BJ (cell line): ENCODE measurements at regions not wholly inside any gene's neighbourhood (a gene's known extent, or its start where the extent isn't known, plus 50 kb on each side); places are given as distances from the start of the nearest gene placed in this dataset.

Experiments
- CTCF ChIA-PET: fragments of 350-600 bp; formaldehyde crosslinking; extraction: SDS; loops from one replicate; lab custom pipeline; 2021; ENCODE audit warnings: antibody characterized with exemption, inconsistent platforms; lab: Yijun Ruan, JAX
- POLR2A ChIA-PET: fragments of 300-600 bp; sonication (Branson Sonifier 250); formaldehyde crosslinking; extraction: SDS; loops from one replicate; lab custom pipeline; 2021; ENCODE audit warnings: antibody characterized with exemption; lab: Charles Lee
- DNase-seq: peaks from one replicate; pipeline ENCODE4 v3.0.0-alpha.2; 2011; ENCODE audit warnings: low read depth
- H3K27me3 ChIP-seq: 2 replicates; pipeline ENCODE4 v1.6.0; 2011; ENCODE audit warnings: low read length; ENCODE audit not compliant: control insufficient read depth, insufficient read depth
- H3K36me3 ChIP-seq: 2 replicates; pipeline ENCODE4 v1.5.1; 2011; ENCODE audit warnings: low read length; ENCODE audit not compliant: control insufficient read depth, insufficient read depth
- H3K4me3 ChIP-seq: 2 replicates; pipeline ENCODE4 v1.5.1; 2011; ENCODE audit warnings: low read depth, mild to moderate bottlenecking, control low read depth, low read length
- TF ChIP-seq, protein P1 (sequence below): IDR thresholded peaks from 2 replicates; pipeline ENCODE4 v1.5.1; 2011; ENCODE audit warnings: low read depth, mild to moderate bottlenecking, control low read depth, inconsistent platforms, low read length, moderate library complexity; ENCODE audit not compliant: insufficient read depth

DNA sequence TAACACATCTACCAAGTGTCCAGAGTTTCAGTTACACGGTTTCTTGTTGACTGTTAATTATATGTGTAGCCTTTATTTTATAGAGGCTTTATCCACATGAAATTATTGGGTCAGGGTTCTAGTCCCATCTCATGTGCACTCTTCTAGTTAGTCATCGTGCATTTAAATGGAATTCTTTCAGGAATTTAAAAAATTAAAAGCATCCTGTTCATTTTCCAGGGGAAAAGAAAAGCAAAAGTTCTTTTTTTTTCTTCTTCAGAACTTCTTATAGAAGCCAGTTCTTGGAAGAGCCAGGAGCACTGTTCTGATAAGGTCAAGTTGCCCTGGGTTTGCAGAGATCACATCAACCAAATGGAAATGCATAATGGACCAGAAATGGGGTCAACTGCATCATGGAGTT lies 324.7 kb downstream of the INHBA start:
- Histone ChIP-seq H3K36me3 (no peaks in the 10 kb centered on the region), H3K27me3 (no peaks in the 10 kb centered on the region), H3K4me3 (no peak overlapping the region)
- CTCF ChIA-PET, result interaction anchor here (0.5 to 1.2 kb wide), 2 partner anchors 60 to 124 kb away, joined by 3 read pairs; no protein-coding TSS in a partner anchor
- POLR2A ChIA-PET, result no interaction called here
- TF ChIP-seq, protein P1, sequence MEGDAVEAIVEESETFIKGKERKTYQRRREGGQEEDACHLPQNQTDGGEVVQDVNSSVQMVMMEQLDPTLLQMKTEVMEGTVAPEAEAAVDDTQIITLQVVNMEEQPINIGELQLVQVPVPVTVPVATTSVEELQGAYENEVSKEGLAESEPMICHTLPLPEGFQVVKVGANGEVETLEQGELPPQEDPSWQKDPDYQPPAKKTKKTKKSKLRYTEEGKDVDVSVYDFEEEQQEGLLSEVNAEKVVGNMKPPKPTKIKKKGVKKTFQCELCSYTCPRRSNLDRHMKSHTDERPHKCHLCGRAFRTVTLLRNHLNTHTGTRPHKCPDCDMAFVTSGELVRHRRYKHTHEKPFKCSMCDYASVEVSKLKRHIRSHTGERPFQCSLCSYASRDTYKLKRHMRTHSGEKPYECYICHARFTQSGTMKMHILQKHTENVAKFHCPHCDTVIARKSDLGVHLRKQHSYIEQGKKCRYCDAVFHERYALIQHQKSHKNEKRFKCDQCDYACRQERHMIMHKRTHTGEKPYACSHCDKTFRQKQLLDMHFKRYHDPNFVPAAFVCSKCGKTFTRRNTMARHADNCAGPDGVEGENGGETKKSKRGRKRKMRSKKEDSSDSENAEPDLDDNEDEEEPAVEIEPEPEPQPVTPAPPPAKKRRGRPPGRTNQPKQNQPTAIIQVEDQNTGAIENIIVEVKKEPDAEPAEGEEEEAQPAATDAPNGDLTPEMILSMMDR, result no peak
- no peak for DNase-seq

DNA sequence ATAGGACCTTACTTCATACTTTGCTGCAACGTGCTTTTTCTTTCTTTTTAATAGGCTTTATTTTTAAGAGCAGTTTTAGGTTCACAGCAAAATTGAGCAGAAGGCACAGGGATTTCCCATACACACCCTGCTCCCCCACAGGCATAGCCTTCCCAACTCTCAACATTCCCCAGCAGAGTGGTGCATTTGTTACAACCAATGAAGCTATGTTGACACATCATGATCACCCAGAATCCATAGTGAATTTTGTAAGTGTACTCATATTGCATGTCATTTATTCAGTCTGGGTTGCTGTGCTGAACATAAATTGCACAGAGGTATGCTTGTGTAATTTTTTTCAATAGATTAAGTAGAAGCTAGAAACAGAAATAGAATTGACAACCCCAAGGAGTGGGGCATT lies 327.3 kb downstream of the INHBA start:
- DNase-seq, result no peak

DNA sequence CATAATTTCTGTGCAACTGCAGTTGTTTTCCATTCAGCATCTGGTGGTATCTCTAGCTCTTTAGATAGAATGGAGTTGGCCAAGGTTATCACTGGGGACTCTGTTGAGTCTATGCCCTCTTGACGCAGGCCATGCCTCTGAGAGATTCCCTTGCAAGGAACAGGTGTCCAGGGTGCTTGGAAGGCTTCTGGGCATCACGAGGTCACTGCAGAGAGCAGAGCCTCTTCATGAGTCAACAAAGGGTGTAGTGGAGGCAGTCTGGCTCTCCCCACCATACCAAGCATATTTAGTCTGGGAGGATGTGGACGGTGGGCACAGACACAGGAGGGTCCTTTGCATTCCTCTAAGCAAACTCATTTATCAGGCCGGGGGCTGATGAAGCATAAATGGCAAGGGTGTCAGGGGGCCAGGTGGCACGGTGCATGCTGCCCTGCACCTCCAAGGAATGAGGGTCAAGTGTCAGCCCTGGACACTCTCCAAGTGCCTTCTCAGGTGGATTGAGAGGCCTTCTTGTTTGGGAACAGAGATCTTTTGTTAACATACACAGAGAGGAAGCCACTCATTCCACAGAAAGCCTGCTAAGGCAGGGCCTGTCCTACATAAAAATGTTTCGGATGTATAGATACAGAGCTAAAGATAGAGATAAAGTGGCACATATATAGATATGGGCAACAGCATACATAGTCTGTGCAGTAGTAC lies 328.6 kb downstream of the INHBA start:
- H3K4me3 ChIP-seq, result no peak overlapping the region
- no peaks in the 10 kb centered on the region for H3K27me3 ChIP-seq
- no peak for DNase-seq
- CTCF ChIA-PET, result interaction anchor here (0.7 kb wide), 1 partner anchor 17 kb away, joined by 3 read pairs; no protein-coding TSS in a partner anchor
- TF ChIP-seq, protein P1, result no peak
- POLR2A ChIA-PET, result no interaction called here
- no peaks in the 10 kb centered on the region for H3K36me3 ChIP-seq

More for the DNA sequence above, 327.3 kb downstream of the INHBA start:
- CTCF ChIA-PET, result no interaction called here
- H3K27me3 ChIP-seq, result no peaks in the 10 kb centered on the region
- TF ChIP-seq, protein P1, result no peak
- H3K4me3 ChIP-seq, result no peak overlapping the region
- POLR2A ChIA-PET, result no interaction called here
- no peaks in the 10 kb centered on the region for H3K36me3 ChIP-seq

DNA sequence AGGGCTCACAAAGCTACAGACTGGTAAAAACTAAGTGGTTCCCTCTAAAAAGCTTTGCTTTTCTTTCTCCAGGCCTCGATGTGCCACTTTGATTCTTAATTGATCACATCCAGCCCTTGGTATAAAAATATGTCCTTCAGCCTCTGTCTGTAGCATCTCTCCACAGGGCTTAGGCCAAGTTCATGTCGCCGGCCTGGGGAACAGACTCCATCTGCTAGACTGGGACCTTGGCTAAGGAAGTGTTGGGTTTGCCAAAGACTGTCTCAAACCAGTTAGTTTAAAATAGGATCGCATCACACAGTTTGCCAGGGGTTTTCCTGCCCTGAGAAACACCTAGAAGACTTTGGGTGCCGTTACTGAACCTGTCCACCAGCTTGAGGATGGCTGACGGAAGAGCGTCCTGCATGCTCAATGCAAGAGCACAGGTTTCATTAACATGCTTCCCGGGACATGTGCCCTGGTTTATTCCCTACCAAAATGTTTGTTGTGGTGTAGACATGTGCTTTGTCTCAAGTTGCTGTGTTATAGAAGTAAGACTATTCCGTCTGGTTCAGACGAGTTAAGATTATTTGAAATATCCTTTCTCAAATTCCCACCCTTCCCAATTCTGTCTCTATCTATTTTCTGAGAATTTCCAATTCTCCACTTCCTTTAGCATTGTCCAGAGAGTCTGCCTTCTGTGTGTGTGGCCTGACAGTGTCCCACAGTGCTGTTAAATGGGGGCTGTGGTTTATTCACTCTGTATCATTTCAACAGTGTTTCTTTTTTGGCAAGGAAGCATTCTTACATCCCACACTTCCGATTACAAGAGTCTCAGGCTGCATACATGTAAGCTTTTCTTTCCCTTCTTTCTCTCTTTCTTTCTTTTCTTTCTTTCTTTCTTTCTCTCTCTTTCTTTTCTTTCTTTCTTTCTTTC lies 334.7 kb downstream of the INHBA start:
- CTCF ChIA-PET, result no interaction called here
- POLR2A ChIA-PET, result no interaction called here
- H3K4me3 ChIP-seq, result no peak overlapping the region
- no peak for DNase-seq
- H3K27me3 ChIP-seq, result no peaks in the 10 kb centered on the region
- no peaks in the 10 kb centered on the region for H3K36me3 ChIP-seq
- TF ChIP-seq, protein P1, result no peak

DNA sequence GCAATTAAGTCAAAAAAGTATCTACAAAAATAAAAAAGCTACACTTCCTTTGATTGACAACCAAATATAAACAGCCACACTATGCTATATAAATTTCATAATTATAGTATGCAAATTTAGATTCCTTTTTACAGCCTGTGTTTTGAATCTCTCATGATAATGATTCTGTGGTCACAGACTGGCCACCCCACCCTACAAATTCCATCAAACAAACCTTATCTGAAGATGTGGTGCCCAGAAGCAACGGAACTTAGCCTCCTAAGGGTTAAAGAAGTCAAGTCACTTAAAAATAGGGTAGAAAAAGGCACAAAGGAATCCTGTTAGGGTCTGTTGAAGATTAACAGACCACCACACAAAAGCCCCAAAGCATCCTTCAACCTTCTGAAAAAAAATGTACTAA lies 351.8 kb downstream of the INHBA start:
- ChIA-PET POLR2A (no interaction called here), CTCF (no interaction called here)
- no peak for DNase-seq
- Histone ChIP-seq H3K36me3 (no peaks in the 10 kb centered on the region), H3K27me3 (no peaks in the 10 kb centered on the region), H3K4me3 (no peak overlapping the region)
- TF ChIP-seq, protein P1, result no peak
